Fibroblast of skin of right quadriceps (primary cell): ENCODE measurements at regions not wholly inside any gene's neighbourhood (a gene's known extent, or its start where the extent isn't known, plus 50 kb on each side); places are given as distances from the start of the nearest gene placed in this dataset.

Experiments used
- DNase-seq: peaks from one replicate; pipeline ENCODE4 v3.0.0-alpha.2; 2013

- DNase-seq, result no peak
Observed at GRCh38 chr14:97273540-97273939, 476.4 kb downstream of the VRK1 start.

DNA sequence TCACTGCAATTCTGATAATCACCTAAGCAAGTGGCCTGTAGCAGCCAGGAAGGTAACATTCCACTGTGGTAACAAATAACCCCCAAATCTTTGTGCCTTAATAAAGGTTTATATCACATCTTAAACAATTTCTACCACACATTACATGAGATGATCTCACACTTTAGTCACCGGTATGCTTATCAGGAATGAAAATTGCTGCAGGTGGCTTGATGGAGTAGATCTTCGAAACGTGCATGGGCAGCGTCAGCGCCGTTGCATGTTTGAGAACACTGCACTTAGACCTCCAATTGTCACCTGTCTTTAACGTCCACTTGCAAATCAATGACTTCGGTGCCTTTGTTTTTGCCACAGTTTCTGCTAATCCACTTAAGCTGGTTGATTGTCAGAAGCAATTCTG, 477.4 kb downstream of the VRK1 start:
- DNase-seq, result no peak

- DNase-seq, result no peak
Observed at GRCh38 chr14:97275276-97275675, 478.1 kb downstream of the VRK1 start.

- DNase-seq, result no peak
Observed at GRCh38 chr14:97276573-97276972, 479.4 kb downstream of the VRK1 start.

DNA sequence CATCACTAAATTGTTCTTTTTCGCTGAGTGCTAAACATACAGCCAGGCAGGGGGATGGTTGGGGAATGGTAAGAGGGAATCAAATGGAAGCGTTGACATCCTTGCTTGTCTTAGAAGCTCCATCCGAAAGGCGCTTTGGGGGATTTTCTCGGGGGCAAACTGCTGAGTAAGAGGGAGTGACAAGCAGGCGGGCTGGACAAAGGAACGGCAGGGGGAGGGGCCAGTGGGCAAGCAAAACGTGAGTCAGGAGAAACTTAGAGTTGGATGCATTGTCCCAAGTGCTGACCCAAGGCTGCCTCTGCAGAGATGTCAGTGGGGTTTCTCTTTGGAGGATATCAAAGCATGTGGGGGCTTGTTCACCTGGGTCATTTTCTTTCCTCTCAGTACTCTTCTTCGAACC, 480.5 kb downstream of the VRK1 start:
- no peak for DNase-seq

- DNase-seq, result peak; percentile 33
Observed at GRCh38 chr14:97280526-97280925, 483.3 kb downstream of the VRK1 start.

DNA sequence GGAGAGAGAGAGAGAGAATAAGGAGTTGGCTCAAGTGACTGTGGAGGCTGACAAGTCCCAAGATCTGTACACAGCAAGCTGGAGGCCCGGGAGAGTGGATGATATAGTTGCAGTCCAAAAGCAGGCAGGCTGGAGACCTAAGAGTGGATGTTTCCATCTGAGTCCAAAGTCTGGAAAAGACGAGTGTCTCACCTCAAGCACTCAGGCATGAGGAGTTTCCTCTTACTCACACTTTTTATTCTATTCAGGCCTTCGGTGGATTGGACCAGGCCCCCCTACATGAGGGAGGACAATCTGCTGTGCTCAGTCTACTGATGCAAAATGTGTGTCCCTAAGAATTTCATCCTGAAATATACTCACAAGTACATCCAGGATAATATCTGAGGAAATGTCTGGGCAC, 484.6 kb downstream of the VRK1 start:
- DNase-seq, result no peak

GRCh38 chr14:97282210-97283004, 485.2 kb downstream of the VRK1 start:
- DNase-seq, result no peak

- no peak for DNase-seq
Observed at GRCh38 chr14:97283005-97283403, 485.8 kb downstream of the VRK1 start.

DNA sequence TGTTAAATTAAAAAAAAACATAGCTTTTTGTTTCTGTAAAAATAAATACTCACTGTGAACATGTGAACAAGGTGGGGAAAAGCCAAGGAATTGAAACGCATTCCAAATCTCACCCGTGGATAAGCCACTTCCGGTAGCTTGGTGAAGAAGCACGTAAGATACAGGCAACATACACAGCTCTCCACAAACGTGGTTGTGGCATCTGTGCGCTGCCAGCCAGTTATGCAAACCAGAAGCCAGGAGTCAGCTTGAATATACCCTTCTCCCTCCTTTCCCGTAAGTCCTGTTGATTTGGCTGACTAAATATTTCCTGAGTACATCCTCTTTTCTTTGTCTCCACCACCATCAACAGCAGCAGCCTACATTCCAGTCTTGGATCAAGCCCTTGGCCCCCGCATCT, 486.2 kb downstream of the VRK1 start:
- no peak for DNase-seq

GRCh38 chr14:97283841-97284240, 486.7 kb downstream of the VRK1 start:
- DNase-seq, result no peak

DNA sequence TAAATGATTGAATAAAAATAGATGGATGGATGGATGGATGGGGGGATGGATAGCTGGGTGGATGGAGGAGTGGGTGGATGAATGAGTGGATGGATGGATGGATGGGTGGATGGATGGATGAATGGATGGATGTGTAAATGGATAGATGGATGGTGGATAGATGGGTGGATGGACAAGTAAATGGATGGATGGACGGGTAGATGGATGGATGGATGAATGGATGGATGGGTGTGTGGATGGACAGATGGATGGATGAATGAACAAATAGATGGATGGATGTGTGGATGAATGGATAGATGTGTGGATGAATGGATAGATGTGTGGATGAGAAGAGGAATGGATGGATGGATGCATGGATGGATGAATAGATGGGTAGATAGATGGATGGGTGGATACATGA, 490.8 kb downstream of the VRK1 start:
- no peak for DNase-seq

DNA sequence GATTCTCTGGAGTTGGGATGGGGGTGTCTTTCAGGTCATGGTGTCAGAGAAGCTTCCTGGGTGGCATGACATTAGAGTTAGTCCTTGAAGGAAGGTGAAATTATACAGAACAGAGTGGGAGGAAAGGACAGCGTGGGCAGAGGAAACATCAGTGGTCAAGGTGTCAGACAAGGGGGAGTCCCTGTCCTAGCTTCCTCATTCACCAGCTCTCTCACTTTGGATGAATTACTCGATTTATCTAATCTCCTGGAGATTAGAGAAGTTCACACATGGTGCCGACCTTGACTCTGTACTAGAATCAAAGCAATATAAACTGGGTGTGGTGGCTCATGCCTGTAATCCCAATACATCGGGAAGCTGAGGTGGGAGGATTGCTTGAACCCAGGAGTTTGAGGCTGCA, 492.9 kb downstream of the VRK1 start:
- DNase-seq, result no peak

DNA sequence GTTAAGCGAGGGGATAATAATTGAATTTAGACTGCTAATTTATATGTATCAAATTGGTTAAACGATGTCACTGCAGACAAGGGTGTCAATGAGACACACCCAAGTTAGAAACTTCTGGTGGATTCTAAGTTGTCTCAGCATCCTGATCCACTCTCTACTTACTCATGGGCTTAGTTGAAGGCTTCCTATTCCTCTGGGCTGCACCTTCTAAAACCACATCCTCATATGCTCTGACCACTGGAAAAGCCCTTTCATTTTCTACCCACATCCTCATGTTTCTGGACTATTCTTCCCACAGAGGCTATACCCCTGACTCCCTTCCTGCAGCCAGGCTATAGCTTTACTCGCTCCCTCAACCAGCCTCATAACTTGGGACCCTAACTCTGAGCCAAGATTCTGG, 493.8 kb downstream of the VRK1 start:
- no peak for DNase-seq

DNA sequence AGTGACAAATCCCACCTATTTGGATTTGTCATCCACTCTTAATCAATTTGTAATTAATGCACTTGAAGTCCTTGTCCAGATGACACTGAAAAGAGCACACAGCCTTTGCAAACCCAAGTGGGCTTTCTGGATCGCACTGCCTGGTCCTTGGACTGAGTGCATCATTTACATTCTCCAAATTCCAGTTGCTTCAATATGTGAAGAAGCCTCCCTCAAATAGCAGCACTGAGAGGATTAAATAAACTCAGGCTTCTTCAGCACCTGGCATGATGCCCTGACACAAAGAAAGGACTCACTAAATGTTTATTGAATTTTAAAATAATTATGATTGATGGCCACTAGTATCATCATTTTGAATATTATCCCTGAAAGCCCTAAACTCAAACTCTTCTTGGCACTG, 496.5 kb downstream of the VRK1 start:
- peak; percentile 9 for DNase-seq

- no peak for DNase-seq
Observed at GRCh38 chr14:97295108-97295710, 498.0 kb downstream of the VRK1 start.

GRCh38 chr14:97296176-97296575, 499.0 kb downstream of the VRK1 start:
- DNase-seq, result no peak

DNA sequence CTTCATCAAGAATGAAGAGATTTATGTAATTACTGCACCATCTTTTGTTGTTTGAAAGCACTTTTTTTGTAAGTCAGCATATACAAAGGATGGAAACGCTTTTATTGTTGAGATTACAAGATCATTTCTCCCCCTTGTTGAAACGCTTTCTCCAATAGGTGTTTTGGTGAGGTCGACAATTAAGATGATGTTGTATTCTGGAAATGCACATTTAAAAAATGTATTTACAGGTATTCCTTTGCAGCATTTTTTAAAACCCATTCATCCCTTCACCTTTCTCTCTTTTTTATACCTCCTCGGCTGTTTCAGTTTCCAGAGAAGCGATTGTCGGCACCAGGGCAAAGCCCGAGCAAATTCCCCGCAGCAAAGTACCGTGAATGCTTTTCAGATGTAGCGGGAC, 499.9 kb downstream of the VRK1 start:
- no peak for DNase-seq

DNA sequence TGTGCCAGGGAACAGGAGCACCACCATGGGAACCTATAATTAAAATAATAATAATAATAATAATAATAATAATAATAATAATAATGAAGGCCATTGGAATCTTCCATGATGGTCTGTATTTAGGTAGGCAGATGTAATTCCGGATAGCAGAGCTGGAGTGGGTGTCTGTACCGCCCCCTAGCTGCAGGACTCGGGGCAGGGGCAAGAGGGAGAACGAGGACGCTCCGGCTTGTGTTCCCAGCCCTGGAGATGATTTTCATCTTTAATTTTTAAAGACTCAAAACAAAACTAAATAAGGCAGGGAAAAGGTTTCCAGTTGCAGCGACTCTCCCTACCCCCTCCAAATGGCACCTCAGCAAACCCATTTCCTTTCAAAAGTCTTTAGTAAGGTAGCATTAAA, 501.1 kb downstream of the VRK1 start:
- DNase-seq, result no peak

DNA sequence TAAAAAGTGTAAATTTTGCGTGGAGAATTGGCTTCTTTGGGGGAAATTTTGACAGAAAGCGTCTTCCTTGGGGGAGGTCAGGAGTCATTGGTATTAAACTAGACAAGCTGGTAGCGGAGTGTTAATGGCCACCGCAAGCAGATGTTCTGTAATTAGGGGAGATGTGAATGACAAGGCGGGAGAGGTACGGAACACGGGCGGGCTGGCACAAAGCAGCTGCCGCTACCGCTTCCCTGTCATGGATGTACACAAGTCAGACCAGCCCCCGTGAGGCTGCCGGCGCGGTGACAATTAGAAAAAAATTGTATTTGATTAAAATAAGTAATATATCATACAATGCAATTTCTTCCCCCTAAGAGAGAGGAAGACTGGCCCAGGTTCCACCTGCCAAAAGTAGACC, 501.6 kb downstream of the VRK1 start:
- no peak for DNase-seq

DNA sequence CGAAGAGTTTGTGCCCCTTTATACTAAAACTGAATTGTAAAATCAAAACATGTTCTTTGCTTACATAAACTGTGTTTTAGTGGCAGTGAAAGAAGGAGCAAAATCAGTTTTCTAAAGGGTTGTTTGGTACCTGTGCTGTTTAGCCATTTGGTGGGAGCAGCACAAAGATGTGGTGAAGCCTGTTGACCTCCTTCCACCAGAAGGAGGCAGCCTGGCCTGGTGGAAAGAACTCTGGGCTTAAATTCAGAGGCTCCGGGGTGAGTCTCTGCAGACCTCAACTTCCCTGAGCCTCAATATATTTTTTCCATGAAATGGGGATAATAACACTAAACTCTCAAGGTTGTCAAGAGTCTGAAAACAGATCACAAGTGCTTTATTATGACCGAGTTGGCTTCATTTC, 502.5 kb downstream of the VRK1 start:
- no peak for DNase-seq

DNA sequence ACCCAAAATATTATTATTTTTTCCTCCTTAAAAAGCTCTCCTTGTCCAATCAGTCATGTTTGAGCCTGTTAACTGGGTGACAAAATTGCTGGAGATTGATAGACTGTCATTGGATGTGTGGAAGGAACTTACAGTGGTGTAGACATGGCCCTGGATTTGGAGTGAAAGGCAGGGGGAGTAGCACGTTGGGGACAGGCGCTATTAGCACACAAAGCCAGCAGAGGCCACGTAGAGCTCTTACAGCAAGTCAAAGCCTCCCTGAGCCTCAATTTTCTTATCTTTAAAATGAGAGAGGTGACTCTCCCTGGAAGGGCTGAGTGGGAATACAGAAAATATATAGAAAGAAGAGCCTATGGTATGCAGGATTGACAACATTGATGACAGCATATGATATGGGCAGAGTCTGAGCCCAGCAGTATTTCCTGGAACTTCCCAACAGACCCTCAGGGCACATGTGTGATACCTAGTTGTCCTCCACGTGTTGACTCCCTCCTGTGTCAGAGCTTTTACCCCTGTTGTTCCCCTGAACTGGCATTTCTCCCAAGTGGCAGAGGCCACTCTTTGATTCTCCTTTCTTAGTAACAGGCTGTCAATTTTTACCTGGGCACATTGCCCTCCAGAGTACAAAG, 504.9 kb downstream of the VRK1 start:
- no peak for DNase-seq

- no peak for DNase-seq
Observed at GRCh38 chr14:97306133-97306759, 509.1 kb downstream of the VRK1 start.

DNA sequence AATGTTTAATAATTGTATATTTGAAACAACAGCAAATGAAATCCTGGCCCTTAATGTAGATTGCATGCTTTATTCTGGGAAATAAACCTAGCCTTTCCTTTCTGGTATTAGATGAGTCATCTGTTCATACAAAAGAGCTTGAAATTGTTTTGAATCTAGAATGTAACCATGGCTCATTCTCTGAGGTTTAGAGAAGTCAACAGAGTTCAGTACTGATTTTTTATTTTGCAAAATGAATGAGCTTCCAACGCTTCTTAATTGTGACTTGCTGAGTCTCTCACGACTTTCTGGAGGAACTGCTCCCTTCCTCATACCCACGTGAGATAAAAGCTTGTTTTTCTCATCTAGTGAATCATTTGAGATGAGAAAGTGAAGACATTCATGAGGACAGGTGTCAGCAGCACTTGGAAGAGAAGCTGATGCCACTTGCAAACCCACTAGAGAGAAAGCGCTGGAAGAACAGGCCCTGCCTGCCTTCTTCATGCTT, 509.6 kb downstream of the VRK1 start:
- DNase-seq, result no peak
